DND-41 (cell line): ENCODE measurements at regions not wholly inside any gene's neighbourhood (a gene's known extent, or its start where the extent isn't known, plus 50 kb on each side); places are given as distances from the start of the nearest gene placed in this dataset.

ENCODE experiments used
- ATAC-seq: fragments of 200-7000 bp; cut with Tn5 transposase; 3 replicates; pipeline ENCODE4 v1.9.1; 2021; ENCODE audit warnings: low read depth; ENCODE audit not compliant: insufficient read depth
- DNase-seq: peaks from one replicate; pipeline ENCODE4 v3.0.0-alpha.2; 2020
- H2AFZ ChIP-seq: 2 replicates; pipeline ENCODE4 v1.6.0; 2012; ENCODE audit warnings: low read depth, low read length
- H3K27ac ChIP-seq: 2 replicates; pipeline ENCODE4 v1.5.1; 2012; ENCODE audit warnings: low read length, inconsistent platforms
- H3K27me3 ChIP-seq: fragments of 200-600 bp; sonication (generic); 2 replicates; pipeline ENCODE4 v1.6.0; 2012; ENCODE audit warnings: low read length, mild to moderate bottlenecking, inconsistent platforms; ENCODE audit not compliant: insufficient read depth, poor library complexity
- H3K36me3 ChIP-seq: 2 replicates; pipeline ENCODE4 v1.5.1; 2012; ENCODE audit warnings: low read length, inconsistent platforms; ENCODE audit not compliant: insufficient read depth
- H3K4me1 ChIP-seq: 2 replicates; pipeline ENCODE4 v1.5.1; 2012; ENCODE audit warnings: mild to moderate bottlenecking, low read length; ENCODE audit not compliant: insufficient read depth
- H3K4me2 ChIP-seq: 2 replicates; pipeline ENCODE4 v1.6.0; 2012; ENCODE audit warnings: mild to moderate bottlenecking, moderate library complexity, low read length, inconsistent platforms; ENCODE audit not compliant: insufficient read depth
- H3K4me3 ChIP-seq, 2 experiments: fragments of 200-600 bp in 1 of 2; shearing (Covaris generic) in 1 of 2; 2 replicates each; pipeline ENCODE4 v1.5.1; 2012 to 2016; ENCODE audit warnings: inconsistent platforms in 2 of 2, low read length in 2 of 2, mild to moderate bottlenecking in 2 of 2, low read depth in 1 of 2, moderate library complexity in 1 of 2
- H3K79me2 ChIP-seq: 2 replicates; pipeline ENCODE4 v1.6.0; 2012; ENCODE audit warnings: low read length, inconsistent platforms; ENCODE audit not compliant: insufficient read depth
- H3K9ac ChIP-seq: 2 replicates; pipeline ENCODE4 v1.6.0; 2012; ENCODE audit warnings: low read depth, mild to moderate bottlenecking, inconsistent platforms, low read length, moderate library complexity
- H3K9me3 ChIP-seq: 2 replicates; pipeline ENCODE4 v1.5.1; 2012; ENCODE audit warnings: low read length, moderate library complexity, mild to moderate bottlenecking, inconsistent platforms; ENCODE audit not compliant: insufficient read depth, severe bottlenecking
- H4K20me1 ChIP-seq: 2 replicates; pipeline ENCODE4 v1.6.0; 2012; ENCODE audit warnings: low read length; ENCODE audit not compliant: insufficient read depth
- EZH2 ChIP-seq: IDR thresholded peaks from 3 replicates; pipeline ENCODE4 v1.6.1; 2012; ENCODE audit warnings: borderline replicate concordance, low read depth, mild to moderate bottlenecking, moderate library complexity, low read length, inconsistent platforms; ENCODE audit not compliant: severe bottlenecking
- TF ChIP-seq, protein P1 (sequence below): IDR thresholded peaks from 2 replicates; pipeline ENCODE4 v1.5.1; 2012; ENCODE audit warnings: borderline replicate concordance, low read length, moderate library complexity, mild to moderate bottlenecking; ENCODE audit not compliant: poor library complexity, severe bottlenecking; ENCODE audit errors: extremely low read depth

DNA sequence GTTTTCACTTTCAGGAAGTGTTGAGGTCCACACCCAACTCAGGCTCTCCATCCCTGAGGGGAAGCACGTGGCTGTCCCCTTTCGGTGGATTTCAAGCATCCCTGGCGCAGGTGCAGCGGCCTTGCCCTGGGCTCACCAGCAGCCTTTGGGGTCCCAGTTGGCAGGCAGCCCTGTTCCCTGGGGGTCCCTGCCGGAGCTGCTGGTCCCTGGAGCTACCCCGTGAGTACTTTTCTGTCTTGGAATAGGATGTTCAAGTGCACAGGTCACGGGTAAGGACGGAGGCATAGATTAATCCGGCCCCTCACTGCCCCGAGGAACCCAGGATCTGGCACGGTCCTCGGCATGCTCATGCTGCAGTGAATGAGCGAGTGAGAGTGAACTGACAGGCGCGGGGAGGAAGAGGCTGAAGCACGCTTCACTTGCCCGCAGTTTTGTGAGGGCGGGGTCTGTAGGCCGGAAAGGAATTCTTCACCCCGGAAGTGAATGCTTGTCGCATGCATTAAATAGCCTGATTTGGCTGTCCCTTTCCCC, 117.2 kb upstream of the FAT1 start:
- Histone ChIP-seq H3K36me3 (no peaks in the 10 kb centered on the region), H4K20me1 (no peaks in the 10 kb centered on the region), H3K79me2 (no peaks in the 10 kb centered on the region), H3K4me2 (no peak overlapping the region), H3K4me1 (no peaks in the 10 kb centered on the region), H3K27ac (no peak overlapping the region), H3K9ac (no peak overlapping the region), H3K9me3 (no peaks in the 10 kb centered on the region), H3K27me3 (no peaks in the 10 kb centered on the region), H3K4me3 (no peak overlapping the region), H2AFZ (no peak overlapping the region)
- DNase-seq: no peak
- TF ChIP-seq, protein P1, sequence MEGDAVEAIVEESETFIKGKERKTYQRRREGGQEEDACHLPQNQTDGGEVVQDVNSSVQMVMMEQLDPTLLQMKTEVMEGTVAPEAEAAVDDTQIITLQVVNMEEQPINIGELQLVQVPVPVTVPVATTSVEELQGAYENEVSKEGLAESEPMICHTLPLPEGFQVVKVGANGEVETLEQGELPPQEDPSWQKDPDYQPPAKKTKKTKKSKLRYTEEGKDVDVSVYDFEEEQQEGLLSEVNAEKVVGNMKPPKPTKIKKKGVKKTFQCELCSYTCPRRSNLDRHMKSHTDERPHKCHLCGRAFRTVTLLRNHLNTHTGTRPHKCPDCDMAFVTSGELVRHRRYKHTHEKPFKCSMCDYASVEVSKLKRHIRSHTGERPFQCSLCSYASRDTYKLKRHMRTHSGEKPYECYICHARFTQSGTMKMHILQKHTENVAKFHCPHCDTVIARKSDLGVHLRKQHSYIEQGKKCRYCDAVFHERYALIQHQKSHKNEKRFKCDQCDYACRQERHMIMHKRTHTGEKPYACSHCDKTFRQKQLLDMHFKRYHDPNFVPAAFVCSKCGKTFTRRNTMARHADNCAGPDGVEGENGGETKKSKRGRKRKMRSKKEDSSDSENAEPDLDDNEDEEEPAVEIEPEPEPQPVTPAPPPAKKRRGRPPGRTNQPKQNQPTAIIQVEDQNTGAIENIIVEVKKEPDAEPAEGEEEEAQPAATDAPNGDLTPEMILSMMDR: no peak
- TF ChIP-seq EZH2: no peak
- no peak for ATAC-seq

DNA sequence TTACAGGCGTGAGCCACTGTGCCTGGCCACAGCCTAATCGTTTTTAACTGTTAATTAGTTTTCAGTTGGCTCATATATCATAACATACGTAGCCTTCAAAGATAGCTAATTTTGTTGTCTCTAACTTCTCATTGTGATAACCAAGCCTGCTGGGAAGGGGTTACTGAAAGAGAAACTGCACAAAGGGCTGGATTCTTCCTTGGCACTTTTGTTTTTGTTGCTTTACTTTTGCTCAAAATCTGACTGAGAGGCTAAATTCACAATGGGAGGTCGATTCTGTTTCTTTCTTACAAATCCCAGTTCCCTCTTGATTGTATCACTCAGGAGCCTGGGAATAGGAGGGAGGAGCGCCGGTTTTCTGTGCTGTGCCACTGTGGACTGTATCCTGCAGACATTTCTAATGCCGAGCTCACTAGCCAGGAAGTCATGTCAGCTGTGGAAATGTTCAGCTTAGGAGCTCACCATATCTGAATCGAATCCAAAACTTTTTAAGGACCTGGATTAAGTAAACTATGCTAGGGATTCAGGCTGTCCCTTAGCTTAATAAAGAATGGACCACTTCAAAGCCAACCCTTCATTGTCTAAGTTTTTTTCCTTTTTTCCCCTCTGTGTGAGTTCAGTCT, 120.5 kb upstream of the FAT1 start:
- no peak overlapping the region for H3K9ac ChIP-seq

DNA sequence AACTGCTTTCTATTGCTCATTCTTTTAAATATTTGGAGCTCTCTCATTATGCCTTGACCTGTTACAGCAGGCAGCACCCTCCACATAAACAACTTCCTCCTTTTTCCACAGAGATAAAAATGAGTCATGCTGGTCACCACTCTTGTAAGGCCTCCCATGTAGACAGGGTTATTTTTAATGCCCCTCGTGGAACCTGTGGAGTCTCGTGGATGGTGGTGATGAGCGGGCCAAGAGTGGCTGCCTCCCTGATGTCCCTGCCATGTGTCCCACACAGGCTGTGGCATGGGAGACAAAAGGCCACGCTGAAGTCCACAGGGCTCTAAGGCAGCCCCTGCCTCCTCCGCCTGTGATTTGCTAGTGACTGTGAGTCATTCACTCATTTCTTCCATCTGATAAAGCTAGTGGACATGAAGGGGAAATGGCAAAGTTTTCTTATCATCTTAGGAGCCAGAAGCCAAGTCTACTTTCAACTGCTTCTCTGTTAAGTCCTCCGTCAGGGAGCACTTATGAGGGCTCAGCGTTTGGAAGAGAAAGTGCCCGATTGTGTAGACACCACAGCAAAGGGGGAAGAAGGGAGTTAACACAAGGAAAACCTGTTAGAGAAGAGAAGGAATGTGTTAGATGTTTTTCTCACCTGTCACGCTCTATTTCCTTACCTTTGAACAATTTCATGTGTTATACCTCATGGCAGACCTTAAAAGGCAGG, 121.6 kb upstream of the FAT1 start:
- no peak overlapping the region for H3K9ac ChIP-seq
- TF ChIP-seq, protein P1: no peak
- no peak for TF ChIP-seq EZH2
- H3K9me3 ChIP-seq: peaks cover 4% of the 10 kb centered on the region
- H3K27me3 ChIP-seq: no peaks in the 10 kb centered on the region
- DNase-seq (no peak), ATAC-seq (no peak)
- H3K4me3 ChIP-seq: no peak overlapping the region
- H3K4me2 ChIP-seq: no peak overlapping the region
- H3K4me1 ChIP-seq: no peaks in the 10 kb centered on the region
- H3K36me3 ChIP-seq: no peaks in the 10 kb centered on the region
- no peak overlapping the region for H2AFZ ChIP-seq
- H3K79me2 ChIP-seq: no peaks in the 10 kb centered on the region
- H3K27ac ChIP-seq: no peak overlapping the region
- no peaks in the 10 kb centered on the region for H4K20me1 ChIP-seq

More for the DNA sequence above, 120.5 kb upstream of the FAT1 start:
- H3K4me1 ChIP-seq: no peaks in the 10 kb centered on the region
- H3K4me3 ChIP-seq: no peak overlapping the region
- no peaks in the 10 kb centered on the region for H3K36me3 ChIP-seq
- peaks cover 4% of the 10 kb centered on the region for H3K9me3 ChIP-seq
- DNase-seq (no peak), ATAC-seq (no peak)
- H3K27me3 ChIP-seq: no peaks in the 10 kb centered on the region
- no peaks in the 10 kb centered on the region for H3K79me2 ChIP-seq
- no peak for TF ChIP-seq EZH2
- TF ChIP-seq, protein P1: no peak
- no peak overlapping the region for H3K4me2 ChIP-seq
- H3K27ac ChIP-seq: no peak overlapping the region
- H4K20me1 ChIP-seq: no peaks in the 10 kb centered on the region
- H2AFZ ChIP-seq: no peak overlapping the region
